Dedifferentiated amniotic fluid mesenchymal stem cell (primary cell): ENCODE measurements at regions not wholly inside any gene's neighbourhood (a gene's known extent, or its start where the extent isn't known, plus 50 kb on each side); places are given as distances from the start of the nearest gene placed in this dataset.

ENCODE experiments used
- DNase-seq: peaks from one replicate; pipeline ENCODE4 v3.0.0-alpha.2; 2016; ENCODE audit errors: extremely low spot score

- DNase-seq, result no peak
These were observed 424.8 kb downstream of the HRH4 start for GRCh38 chr18:24885276-24885675.

GRCh38 chr18:24894880-24895279 is 434.4 kb downstream of the HRH4 start:
- no peak for DNase-seq

GRCh38 chr18:24897461-24897860 is 437.0 kb downstream of the HRH4 start:
- no peak for DNase-seq

GRCh38 chr18:24910221-24910620 is 441.7 kb downstream of the ZNF521 start:
- DNase-seq, result no peak

GRCh38 chr18:24913507-24914170 is 438.3 kb downstream of the ZNF521 start:
- no peak for DNase-seq

GRCh38 chr18:24914171-24914525 is 437.8 kb downstream of the ZNF521 start:
- no peak for DNase-seq

DNA sequence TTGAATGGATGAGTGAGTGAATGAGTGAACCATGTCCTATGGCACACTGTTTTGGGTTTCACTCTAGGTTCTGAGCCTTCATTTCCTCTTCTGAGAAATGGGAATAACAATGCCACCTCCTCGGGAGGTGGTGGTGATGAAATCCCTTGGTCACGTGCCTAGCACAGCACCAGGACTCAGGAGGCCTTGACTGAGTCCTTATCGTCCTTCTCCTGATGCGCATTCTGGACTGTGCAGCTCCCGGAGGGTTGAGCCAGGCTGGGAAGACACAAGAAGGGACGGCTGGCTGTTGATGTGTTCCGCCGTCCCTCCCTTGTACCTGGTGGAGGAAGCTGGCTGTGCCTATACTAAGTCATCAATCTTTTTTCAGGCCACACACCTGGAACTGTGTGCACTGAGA is 437.3 kb downstream of the ZNF521 start:
- no peak for DNase-seq

DNA sequence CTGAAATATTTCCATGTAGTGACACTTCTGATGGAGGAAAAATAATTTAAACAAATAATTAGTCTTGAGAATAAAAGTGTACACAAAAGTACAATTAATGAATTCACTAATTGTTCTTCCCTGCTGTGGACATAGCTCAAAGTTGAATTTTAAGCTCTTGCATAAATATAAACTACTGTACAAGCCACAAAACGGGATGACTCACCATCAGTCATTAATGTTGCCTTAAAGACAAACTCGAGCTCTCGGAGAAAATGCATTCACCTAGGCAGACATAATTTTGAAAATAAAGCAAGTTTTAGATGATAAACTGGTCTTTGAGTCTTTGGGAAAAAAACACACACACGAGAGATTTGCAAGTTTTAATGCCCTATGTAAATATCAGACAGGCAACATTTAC is 436.4 kb downstream of the ZNF521 start:
- DNase-seq, result no peak

- DNase-seq, result no peak
These were observed 434.2 kb downstream of the ZNF521 start for GRCh38 chr18:24917767-24918166.

GRCh38 chr18:24918257-24918656 is 433.7 kb downstream of the ZNF521 start:
- DNase-seq, result no peak

DNA sequence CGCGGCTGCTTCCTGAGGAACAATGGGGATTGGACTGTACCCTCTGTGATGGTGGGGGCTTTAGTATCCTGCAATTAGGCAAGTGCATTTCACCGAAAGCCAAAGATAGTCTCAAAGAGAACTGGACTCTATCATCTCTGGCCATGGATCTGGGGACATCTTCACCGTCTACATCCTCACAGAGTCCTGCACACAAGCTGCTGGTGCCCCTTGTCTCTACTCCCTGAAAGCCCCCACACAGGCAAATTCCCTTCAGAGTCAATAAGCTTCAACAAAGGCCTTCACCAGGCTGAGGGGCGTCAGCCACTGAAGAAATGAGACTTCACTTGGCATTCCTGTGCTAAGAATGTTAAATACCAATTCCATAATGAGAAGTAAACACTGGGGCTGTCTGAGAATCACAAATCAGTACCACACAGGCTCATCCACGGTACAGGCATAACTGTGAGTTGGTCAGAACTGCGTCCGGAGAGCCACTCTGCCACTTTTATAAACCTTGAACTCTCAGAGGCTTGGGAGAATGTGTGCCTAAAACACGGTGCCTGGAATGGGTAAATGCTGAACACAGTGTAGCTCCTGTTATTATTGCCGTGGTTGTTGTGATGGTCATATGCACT is 432.7 kb downstream of the ZNF521 start:
- no peak for DNase-seq

GRCh38 chr18:24922491-24922890 is 429.5 kb downstream of the ZNF521 start:
- no peak for DNase-seq

GRCh38 chr18:24923138-24923537 is 428.8 kb downstream of the ZNF521 start:
- no peak for DNase-seq

- DNase-seq, result no peak
These were observed 427.8 kb downstream of the ZNF521 start for GRCh38 chr18:24924066-24924716.

- DNase-seq, result no peak
These were observed 425.3 kb downstream of the ZNF521 start for GRCh38 chr18:24926649-24927048.

- no peak for DNase-seq
These were observed 423.6 kb downstream of the ZNF521 start for GRCh38 chr18:24928301-24928878.

DNA sequence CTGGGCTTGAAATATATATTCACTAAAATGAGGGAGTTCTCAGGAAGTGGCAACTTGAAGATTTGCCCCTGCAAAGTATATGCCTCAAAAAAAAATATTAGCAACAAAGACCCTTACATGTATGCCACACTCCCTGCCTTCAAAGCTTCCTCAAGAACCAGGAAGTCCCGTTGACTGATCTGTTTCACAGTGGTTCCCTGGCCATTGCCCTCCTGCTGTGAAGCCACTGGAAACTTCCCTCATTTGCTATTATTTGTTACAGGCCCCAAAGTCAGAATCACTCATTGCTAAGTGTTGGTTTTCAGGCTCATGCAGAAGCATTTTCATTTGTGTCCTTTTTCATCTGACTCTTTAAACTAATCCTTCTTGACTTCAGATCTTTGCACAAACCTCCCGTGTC is 421.5 kb downstream of the ZNF521 start:
- no peak for DNase-seq

DNA sequence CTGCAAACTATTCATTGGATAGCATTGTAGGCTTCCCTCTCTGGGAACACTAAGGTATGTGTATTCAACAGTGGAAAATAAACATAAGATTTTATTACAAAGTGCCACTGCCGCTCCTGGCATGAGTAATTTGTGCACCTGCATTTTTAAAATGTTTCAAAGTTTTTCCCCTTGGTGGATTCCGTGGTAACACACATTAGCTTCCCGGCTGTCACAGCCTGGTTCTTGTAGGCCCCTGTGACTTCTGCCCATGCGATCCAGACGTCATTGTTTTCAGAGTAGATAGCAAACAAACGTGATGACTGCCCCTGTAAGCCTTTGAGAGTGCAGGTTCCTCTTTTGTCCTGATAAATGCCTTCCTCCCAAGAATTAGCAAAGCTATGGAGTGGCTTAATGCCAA is 421.0 kb downstream of the ZNF521 start:
- DNase-seq, result no peak

DNA sequence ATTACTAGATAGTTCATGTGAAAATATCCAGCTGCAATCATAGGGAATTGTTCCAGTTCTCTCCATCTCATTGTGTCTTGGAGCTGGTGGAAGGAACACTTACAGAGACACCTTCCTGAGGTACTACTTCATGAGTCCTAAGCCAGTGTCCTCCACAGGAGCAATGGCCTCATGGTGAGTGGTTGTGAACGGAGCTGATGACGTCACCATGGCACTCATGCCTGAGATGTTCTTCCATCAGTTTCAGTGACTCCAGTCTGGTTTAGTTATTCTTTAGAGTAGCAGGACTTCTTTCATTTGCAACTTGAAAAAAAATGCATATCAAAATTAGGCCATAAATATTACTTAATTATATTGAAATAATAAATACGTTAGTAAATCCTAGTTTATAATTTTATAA is 418.6 kb downstream of the ZNF521 start:
- DNase-seq, result no peak

GRCh38 chr18:24934258-24934932 is 417.6 kb downstream of the ZNF521 start:
- no peak for DNase-seq

- no peak for DNase-seq
These were observed 417.0 kb downstream of the ZNF521 start for GRCh38 chr18:24935008-24935407.

GRCh38 chr18:24935896-24936295 is 416.1 kb downstream of the ZNF521 start:
- DNase-seq, result no peak

- no peak for DNase-seq
These were observed 415.3 kb downstream of the ZNF521 start for GRCh38 chr18:24936691-24937090.
